PC-9 (cell line): ENCODE measurements at regions not wholly inside any gene's neighbourhood (a gene's known extent, or its start where the extent isn't known, plus 50 kb on each side); places are given as distances from the start of the nearest gene placed in this dataset.

Experiments used
- EZH2 ChIP-seq: fragments of 200-600 bp; sonication (generic); IDR thresholded peaks from 2 replicates; pipeline ENCODE4 v1.8.0; 2017; ENCODE audit warnings: antibody characterized with exemption, low read depth
- TF ChIP-seq, protein P1 (sequence below): fragments of 200-600 bp; sonication (generic); conservative IDR thresholded peaks from 2 replicates; pipeline ENCODE4 v1.6.1; 2017; ENCODE audit warnings: mixed run types, antibody characterized with exemption, mild to moderate bottlenecking, moderate library complexity

DNA sequence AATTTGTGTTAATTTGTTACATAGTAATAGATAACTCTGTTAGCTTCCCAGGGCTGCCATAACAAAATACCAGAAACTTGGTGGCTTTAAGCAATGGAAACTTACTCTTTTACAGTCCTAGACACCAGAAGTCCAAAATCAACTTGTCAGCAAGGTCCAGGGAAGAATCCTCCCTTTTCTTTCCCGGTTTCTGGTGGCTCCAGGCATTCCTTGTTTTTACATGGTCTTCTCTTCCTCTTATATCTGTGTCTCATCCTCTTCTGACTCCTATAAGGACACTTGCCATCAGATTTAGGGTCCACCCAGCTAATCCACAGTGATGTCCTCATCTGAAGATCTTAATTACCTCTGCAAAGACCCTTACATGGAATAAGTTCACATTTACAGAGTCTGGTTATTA lies 95.6 kb downstream of the DDX1 start:
- TF ChIP-seq, protein P1, sequence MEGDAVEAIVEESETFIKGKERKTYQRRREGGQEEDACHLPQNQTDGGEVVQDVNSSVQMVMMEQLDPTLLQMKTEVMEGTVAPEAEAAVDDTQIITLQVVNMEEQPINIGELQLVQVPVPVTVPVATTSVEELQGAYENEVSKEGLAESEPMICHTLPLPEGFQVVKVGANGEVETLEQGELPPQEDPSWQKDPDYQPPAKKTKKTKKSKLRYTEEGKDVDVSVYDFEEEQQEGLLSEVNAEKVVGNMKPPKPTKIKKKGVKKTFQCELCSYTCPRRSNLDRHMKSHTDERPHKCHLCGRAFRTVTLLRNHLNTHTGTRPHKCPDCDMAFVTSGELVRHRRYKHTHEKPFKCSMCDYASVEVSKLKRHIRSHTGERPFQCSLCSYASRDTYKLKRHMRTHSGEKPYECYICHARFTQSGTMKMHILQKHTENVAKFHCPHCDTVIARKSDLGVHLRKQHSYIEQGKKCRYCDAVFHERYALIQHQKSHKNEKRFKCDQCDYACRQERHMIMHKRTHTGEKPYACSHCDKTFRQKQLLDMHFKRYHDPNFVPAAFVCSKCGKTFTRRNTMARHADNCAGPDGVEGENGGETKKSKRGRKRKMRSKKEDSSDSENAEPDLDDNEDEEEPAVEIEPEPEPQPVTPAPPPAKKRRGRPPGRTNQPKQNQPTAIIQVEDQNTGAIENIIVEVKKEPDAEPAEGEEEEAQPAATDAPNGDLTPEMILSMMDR: no peak
- no peak for TF ChIP-seq EZH2
